Kidney (tissue), 13 donors: ENCODE measurements at regions not wholly inside any gene's neighbourhood (a gene's known extent, or its start where the extent isn't known, plus 50 kb on each side); places are given as distances from the start of the nearest gene placed in this dataset.

Experiments
- DNase-seq, 5 donors: peaks; one replicate each; pipeline ENCODE4 v3.0.0-alpha.2; 2013 to 2020
- FAIRE-seq: peaks from 2 replicates; lab custom pipeline; 2012; peaks lifted over from hg19 to GRCh38; lab: Jason Lieb, UNC
- H3K27ac ChIP-seq, 2 donors: one replicate each; pipeline ENCODE4 v1.7.0; 2013; ENCODE audit warnings: low read depth in 2 of 2, low read length in 2 of 2, inconsistent platforms in 1 of 2
- H3K27me3 ChIP-seq: one replicate; pipeline ENCODE4 v1.7.1; 2013; ENCODE audit warnings: low read length, inconsistent platforms; ENCODE audit not compliant: control insufficient read depth, insufficient read depth
- H3K36me3 ChIP-seq, 3 donors: one replicate each; pipeline versions ENCODE4 v1.7.0 to v1.7.1; 2013; ENCODE audit warnings: low read length in 3 of 3, control low read depth in 1 of 3, inconsistent platforms in 1 of 3; ENCODE audit not compliant: insufficient read depth in 3 of 3, control insufficient read depth in 2 of 3
- H3K4me1 ChIP-seq, 3 donors: one replicate each; pipeline versions ENCODE4 v1.7.0 to v1.7.1; 2013; ENCODE audit warnings: low read length in 3 of 3, inconsistent platforms in 1 of 3, low read depth in 1 of 3; ENCODE audit not compliant: control insufficient read depth in 2 of 3, insufficient read depth in 2 of 3
- H3K4me3 ChIP-seq, 3 donors: one replicate each; pipeline versions ENCODE4 v1.7.0 to v1.8.1; 2013; ENCODE audit warnings: low read length in 3 of 3, control low read depth in 1 of 3, inconsistent platforms in 1 of 3
- H3K9ac ChIP-seq, 3 donors: one replicate each; pipeline versions ENCODE4 v1.7.0 to v1.7.1; 2013; ENCODE audit warnings: low read length in 3 of 3, control low read depth in 1 of 3, inconsistent platforms in 1 of 3
- H3K9me3 ChIP-seq, 3 donors: one replicate each; pipeline versions ENCODE4 v1.7.0 to v1.7.1; 2013; ENCODE audit warnings: low read length in 3 of 3, control low read depth in 1 of 3, inconsistent platforms in 1 of 3; ENCODE audit not compliant: control insufficient read depth in 2 of 3, insufficient read depth in 1 of 3
- CTCF ChIP-seq: IDR thresholded peaks from 3 replicates; pipeline ENCODE4 v1.5.1; 2012; ENCODE audit warnings: mild to moderate bottlenecking, moderate library complexity, borderline replicate concordance; ENCODE audit not compliant: insufficient read depth; ENCODE audit errors: extremely low read depth
- intact Hi-C: fragments of 100-400 bp; cut with DNase I; formaldehyde crosslinking; loops from one replicate; pipeline ENCODE4 v1.11.1; 2022
- donor health status: control.
- donor health status: control.
- donor health status: control.
- donor health status: control.
- donor health status: control.
- donor health status: DM: yes; HTN: yes; CAD: no.
- donor health status: Normal renal cell carcinoma (clear cell type).

- intact Hi-C loops = no loop called here
- Histone ChIP-seq H3K27me3 (no peaks in the 10 kb centered on the region), H3K27ac (no peak overlapping the region), H3K9me3 (no peaks in the 10 kb centered on the region), H3K36me3 (no peaks in the 10 kb centered on the region), H3K9ac (no peak overlapping the region), H3K4me1 (no peaks in the 10 kb centered on the region), H3K4me3 (peak overlapping the region in 2 of 3 donors; percentile 67 to 74)
- no peak for DNase-seq
- TF ChIP-seq CTCF = no peak
- FAIRE-seq = no peak
Measured at GRCh38 chr7:11237742-11238141, 264.1 kb downstream of the PHF14 start.

GRCh38 chr7:11239316-11239715 is 265.6 kb downstream of the PHF14 start:
- Histone ChIP-seq H3K27ac (no peak overlapping the region), H3K9ac (no peak overlapping the region), H3K4me1 (no peaks in the 10 kb centered on the region), H3K9me3 (no peaks in the 10 kb centered on the region), H3K4me3 (no peak overlapping the region), H3K36me3 (no peaks in the 10 kb centered on the region), H3K27me3 (no peaks in the 10 kb centered on the region)
- no peak for DNase-seq
- no peak for FAIRE-seq
- no peak for TF ChIP-seq CTCF
- intact Hi-C loops = no loop called here

- Histone ChIP-seq H3K9ac (no peak overlapping the region), H3K27me3 (no peaks in the 10 kb centered on the region), H3K9me3 (no peaks in the 10 kb centered on the region), H3K27ac (no peak overlapping the region), H3K4me1 (no peaks in the 10 kb centered on the region), H3K36me3 (no peaks in the 10 kb centered on the region), H3K4me3 (no peak overlapping the region)
- DNase-seq = no peak
- intact Hi-C loops = no loop called here
- no peak for TF ChIP-seq CTCF
- FAIRE-seq = no peak
Measured at GRCh38 chr7:11243739-11244138, 270.1 kb downstream of the PHF14 start.

GRCh38 chr7:11244149-11244548 is 270.5 kb downstream of the PHF14 start:
- FAIRE-seq = no peak
- DNase-seq = no peak
- TF ChIP-seq CTCF = no peak
- intact Hi-C loops = no loop called here
- Histone ChIP-seq H3K9ac (no peak overlapping the region), H3K9me3 (no peaks in the 10 kb centered on the region), H3K27me3 (no peaks in the 10 kb centered on the region), H3K36me3 (no peaks in the 10 kb centered on the region), H3K27ac (no peak overlapping the region), H3K4me3 (no peak overlapping the region), H3K4me1 (no peaks in the 10 kb centered on the region)
